NCI-H1092 (cell line): ENCODE measurements at regions not wholly inside any gene's neighbourhood (a gene's known extent, or its start where the extent isn't known, plus 50 kb on each side); places are given as distances from the start of the nearest gene placed in this dataset.

Experiments
- DNase-seq: peaks from one replicate; lab custom pipeline; 2025; lab: John Stamatoyannopoulos, UW

DNA sequence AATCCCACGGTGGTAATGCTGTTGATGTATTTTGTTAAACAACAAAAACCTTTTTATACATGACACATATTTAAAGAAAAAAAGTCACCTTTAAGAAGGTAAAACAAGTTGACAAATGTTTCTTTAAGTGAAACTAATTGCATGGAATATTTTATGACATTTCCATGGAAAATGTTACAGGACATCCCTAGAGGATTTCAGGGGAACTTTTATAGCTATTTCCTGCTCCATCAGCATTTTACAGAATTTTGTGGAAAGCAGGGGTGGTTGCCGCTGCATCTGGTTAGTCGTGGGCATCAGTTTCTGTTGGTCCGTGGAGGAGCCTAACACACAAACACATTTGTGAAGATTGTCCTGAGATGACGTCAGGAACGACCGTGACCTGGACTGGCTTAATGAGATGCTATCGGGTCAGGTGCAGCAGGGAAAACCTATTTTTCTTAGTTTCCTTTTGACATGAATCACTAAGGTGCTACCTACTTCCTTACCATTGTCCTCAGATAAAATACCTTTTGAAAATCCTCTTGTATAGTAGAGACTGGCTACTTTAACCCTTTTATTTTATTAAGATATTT lies 305.1 kb downstream of the MAP2K6 start:
- DNase-seq: no peak

GRCh38 chr17:69722518-69722917 lies 308.0 kb downstream of the MAP2K6 start:
- no peak for DNase-seq

GRCh38 chr17:69723316-69723715 lies 308.8 kb downstream of the MAP2K6 start:
- no peak for DNase-seq

GRCh38 chr17:69723741-69724140 lies 309.2 kb downstream of the MAP2K6 start:
- no peak for DNase-seq

- no peak for DNase-seq
These were observed 309.7 kb downstream of the MAP2K6 start for GRCh38 chr17:69724238-69724637.

GRCh38 chr17:69725146-69725545 lies 310.6 kb downstream of the MAP2K6 start:
- DNase-seq: no peak

GRCh38 chr17:69728816-69729215 lies 314.3 kb downstream of the MAP2K6 start:
- no peak for DNase-seq

GRCh38 chr17:69729944-69730343 lies 315.4 kb downstream of the MAP2K6 start:
- DNase-seq: no peak

DNA sequence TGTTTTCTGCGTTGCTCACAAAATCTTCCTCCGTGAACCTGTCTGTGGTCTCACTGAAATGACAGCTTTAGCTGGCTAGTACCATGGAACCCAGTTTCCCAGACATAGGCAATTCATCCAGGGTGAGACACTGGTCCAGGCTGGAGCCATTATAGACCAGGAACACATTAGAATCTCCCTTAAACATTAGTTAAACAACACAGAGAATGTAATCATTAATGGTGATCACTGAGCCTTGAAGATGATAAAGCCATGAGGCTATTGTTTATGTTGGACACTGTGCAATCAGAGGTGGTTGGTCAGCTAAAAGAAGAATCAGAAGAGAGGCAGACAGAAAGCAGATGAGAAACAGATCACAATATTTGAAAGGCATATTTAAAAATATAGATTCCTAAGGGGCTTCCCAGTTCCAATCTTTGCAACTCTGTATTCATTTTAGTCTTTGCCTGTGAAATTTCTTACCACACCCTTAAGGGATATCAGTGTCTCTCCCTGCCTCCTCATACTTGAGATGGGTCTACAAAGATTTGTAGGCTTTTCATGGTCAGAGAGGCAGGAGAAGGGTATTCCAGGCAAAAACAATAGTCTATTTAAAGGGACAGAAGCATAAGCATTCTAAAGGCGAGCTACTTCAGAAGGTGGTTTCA lies 317.9 kb downstream of the MAP2K6 start:
- DNase-seq: no peak

GRCh38 chr17:69733171-69734012 lies 318.9 kb downstream of the MAP2K6 start:
- DNase-seq: no peak

GRCh38 chr17:69734656-69735055 lies 320.2 kb downstream of the MAP2K6 start:
- DNase-seq: no peak

- DNase-seq: no peak
These were observed 320.8 kb downstream of the MAP2K6 start for GRCh38 chr17:69735285-69735684.

GRCh38 chr17:69743091-69743490 lies 328.6 kb downstream of the MAP2K6 start:
- DNase-seq: no peak

- DNase-seq: no peak
These were observed 330.1 kb downstream of the MAP2K6 start for GRCh38 chr17:69744512-69745070.

DNA sequence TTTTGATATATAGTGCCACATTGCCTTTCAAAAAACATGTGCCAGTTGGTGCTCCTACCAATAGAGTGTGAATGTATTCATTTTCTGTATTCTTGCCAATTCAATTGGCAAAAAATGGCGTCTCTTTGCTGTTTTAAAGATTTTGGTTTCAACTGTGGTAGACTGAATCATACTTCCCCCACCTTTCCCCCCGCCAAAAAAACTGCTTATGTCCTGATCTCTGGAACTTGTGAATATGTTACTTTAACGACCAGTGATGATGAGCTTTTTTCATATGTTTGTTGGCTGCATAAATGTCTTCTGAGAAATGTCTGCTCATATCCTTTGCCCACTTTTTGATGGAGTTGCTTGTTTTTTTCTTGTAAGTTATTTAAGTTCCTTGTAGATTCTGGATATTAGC lies 325.1 kb upstream of the KCNJ16 start:
- no peak for DNase-seq

- no peak for DNase-seq
These were observed 317.2 kb upstream of the KCNJ16 start for GRCh38 chr17:69757688-69758430.

DNA sequence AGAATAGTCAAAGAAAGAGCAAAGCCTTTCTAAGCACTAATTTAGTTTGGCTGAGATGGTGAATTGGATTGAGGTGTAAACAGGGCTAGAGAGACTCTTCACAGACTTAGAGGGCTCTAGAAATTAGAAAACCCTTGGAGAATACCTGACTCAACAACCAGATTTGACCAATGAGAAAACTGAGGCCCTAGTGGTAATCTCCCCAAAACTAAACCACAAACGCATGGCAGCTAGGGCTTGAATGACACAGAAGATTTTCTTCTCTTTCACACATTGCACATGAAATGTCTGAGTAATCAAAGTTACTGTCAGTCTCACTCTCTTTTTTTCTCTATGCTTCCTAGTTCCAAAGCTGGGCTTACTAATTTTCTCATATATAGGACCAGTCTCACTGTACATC lies 314.5 kb upstream of the KCNJ16 start:
- DNase-seq: no peak

- no peak for DNase-seq
These were observed 314.0 kb upstream of the KCNJ16 start for GRCh38 chr17:69761011-69761410.

DNA sequence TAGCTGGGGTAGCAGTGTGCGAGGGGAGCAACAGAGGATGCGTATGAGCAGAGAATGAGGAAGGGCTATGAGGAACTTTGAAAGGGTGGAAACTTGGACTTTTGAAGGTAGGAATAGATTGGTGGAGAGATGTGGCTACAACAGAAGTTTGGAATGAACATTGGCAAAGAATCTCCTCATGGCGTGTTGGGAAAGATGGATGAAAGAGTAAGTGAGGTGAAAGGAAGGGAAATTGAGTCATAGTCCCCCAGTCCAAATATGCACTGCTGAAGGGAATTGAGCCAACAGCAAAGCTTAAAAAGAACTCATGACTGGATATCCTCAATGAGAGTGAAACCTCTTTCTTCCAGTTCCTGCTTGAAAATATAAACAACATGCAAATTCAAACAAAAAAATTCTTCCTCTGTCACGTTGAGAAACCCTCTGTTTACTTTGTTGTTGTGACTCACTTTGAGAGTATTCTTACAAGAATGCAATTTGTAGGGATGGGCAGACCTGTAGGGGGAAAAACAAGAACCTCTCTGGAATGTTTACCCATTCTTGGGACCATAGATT lies 313.2 kb upstream of the KCNJ16 start:
- DNase-seq: no peak

- no peak for DNase-seq
These were observed 312.7 kb upstream of the KCNJ16 start for GRCh38 chr17:69762359-69762758.

DNA sequence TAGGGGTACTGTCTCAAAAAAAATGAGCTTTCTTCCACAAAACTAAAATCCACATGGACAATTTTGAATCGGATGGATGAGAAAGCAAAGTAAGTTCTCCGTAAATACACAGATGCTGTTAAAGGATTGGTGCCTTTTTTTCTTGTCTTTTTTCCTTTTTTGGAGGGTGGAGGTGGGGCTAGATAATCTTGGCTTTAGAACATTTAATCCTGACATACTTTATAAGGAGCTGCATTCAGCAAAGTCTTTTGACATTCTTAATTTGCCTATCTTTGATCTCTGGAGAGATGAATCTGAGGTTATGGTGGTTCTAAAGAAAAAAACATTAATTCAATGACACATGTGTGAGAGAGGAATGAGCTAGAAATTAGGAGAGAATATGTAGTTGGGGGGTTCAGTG lies 312.3 kb upstream of the KCNJ16 start:
- DNase-seq: no peak

- no peak for DNase-seq
These were observed 311.5 kb upstream of the KCNJ16 start for GRCh38 chr17:69763503-69763902.
